A549 (cell line): ENCODE measurements at regions not wholly inside any gene's neighbourhood (a gene's known extent, or its start where the extent isn't known, plus 50 kb on each side); places are given as distances from the start of the nearest gene placed in this dataset.

Source experiments
- CHD4 ChIP-seq: fragments of 200-600 bp; sonication (generic); IDR thresholded peaks from 2 replicates; pipeline ENCODE4 v1.6.1; 2016; ENCODE audit warnings: antibody characterized with exemption, mild to moderate bottlenecking, borderline replicate concordance
- MYC ChIP-seq: IDR thresholded peaks from 2 replicates; pipeline ENCODE4 v1.6.1; 2012; ENCODE audit warnings: mild to moderate bottlenecking, inconsistent platforms, low read length, improper control_type of control experiment, borderline replicate concordance
- POLR2A ChIP-seq: IDR thresholded peaks from 2 replicates; pipeline ENCODE4 v1.6.1; 2012; ENCODE audit warnings: mild to moderate bottlenecking, low read length
- RFX5 ChIP-seq: fragments of 450-650 bp; IDR thresholded peaks from 2 replicates; pipeline ENCODE4 v1.7.1; 2014; ENCODE audit warnings: antibody characterized with exemption, mild to moderate bottlenecking, moderate library complexity
- SMC3 ChIP-seq: fragments of >200 bp; sonication (Bioruptor Twin); formaldehyde crosslinking; IDR thresholded peaks from 3 replicates; pipeline ENCODE4 v1.6.1; 2018; ENCODE audit warnings: inconsistent platforms
- ZC3H11A ChIP-seq: fragments of 450-650 bp; IDR thresholded peaks from 2 replicates; pipeline ENCODE4 v1.6.1; 2014; ENCODE audit warnings: antibody characterized with exemption, mild to moderate bottlenecking
- TF ChIP-seq, protein P1 (sequence below): fragments of >200 bp; sonication (Bioruptor Twin); formaldehyde crosslinking; IDR thresholded peaks from 3 replicates; pipeline ENCODE4 v1.5.1; 2016
- TF ChIP-seq, protein P2 (sequence below): fragments of 250-450 bp; sonication (Bioruptor Pico); IDR thresholded peaks from 2 replicates; pipeline ENCODE4 v1.5.0; 2021; ENCODE audit warnings: mild to moderate bottlenecking, moderate library complexity, borderline replicate concordance
- TF ChIP-seq, protein P3 (sequence below): fragments of 200-600 bp; sonication (generic); IDR thresholded peaks from 2 replicates; pipeline ENCODE4 v1.6.1; 2016; ENCODE audit warnings: antibody characterized with exemption, mild to moderate bottlenecking, moderate library complexity
- TF ChIP-seq, protein P4 (sequence below): IDR thresholded peaks from 2 replicates; pipeline ENCODE4 v1.6.1; 2012; ENCODE audit warnings: low read depth, borderline replicate concordance
- TF ChIP-seq, protein P5 (sequence below): IDR thresholded peaks from 2 replicates; pipeline ENCODE4 v1.6.1; 2012

DNA sequence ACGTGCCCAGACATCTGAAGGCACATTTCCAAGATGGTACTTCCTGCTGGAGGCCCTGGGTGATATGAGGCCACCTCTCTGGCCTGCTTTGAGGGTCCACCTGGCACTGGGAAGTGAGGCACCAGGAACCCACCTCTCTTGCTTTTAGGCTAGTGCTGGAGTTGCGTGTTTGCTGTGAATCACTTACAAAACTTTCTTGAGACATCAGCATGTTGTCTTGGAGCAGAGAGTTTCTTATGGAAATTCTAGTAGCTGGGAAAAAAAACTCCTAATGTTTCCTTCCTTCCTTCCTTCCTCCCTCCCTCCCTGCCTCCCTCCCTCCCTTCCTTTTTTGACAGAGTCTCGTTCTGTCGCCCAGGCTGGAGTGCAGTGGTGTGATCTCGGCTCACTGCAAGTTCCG, 341.3 kb downstream of the MIAT start:
- TF ChIP-seq POLR2A, result no peak
- no peak for TF ChIP-seq SMC3
- TF ChIP-seq, protein P1, sequence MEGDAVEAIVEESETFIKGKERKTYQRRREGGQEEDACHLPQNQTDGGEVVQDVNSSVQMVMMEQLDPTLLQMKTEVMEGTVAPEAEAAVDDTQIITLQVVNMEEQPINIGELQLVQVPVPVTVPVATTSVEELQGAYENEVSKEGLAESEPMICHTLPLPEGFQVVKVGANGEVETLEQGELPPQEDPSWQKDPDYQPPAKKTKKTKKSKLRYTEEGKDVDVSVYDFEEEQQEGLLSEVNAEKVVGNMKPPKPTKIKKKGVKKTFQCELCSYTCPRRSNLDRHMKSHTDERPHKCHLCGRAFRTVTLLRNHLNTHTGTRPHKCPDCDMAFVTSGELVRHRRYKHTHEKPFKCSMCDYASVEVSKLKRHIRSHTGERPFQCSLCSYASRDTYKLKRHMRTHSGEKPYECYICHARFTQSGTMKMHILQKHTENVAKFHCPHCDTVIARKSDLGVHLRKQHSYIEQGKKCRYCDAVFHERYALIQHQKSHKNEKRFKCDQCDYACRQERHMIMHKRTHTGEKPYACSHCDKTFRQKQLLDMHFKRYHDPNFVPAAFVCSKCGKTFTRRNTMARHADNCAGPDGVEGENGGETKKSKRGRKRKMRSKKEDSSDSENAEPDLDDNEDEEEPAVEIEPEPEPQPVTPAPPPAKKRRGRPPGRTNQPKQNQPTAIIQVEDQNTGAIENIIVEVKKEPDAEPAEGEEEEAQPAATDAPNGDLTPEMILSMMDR, result no peak
- TF ChIP-seq, protein P2, sequence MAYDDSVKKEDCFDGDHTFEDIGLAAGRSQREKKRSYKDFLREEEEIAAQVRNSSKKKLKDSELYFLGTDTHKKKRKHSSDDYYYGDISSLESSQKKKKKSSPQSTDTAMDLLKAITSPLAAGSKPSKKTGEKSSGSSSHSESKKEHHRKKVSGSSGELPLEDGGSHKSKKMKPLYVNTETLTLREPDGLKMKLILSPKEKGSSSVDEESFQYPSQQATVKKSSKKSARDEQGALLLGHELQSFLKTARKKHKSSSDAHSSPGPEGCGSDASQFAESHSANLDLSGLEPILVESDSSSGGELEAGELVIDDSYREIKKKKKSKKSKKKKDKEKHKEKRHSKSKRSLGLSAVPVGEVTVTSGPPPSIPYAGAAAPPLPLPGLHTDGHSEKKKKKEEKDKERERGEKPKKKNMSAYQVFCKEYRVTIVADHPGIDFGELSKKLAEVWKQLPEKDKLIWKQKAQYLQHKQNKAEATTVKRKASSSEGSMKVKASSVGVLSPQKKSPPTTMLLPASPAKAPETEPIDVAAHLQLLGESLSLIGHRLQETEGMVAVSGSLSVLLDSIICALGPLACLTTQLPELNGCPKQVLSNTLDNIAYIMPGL (CRISPR knock-in tag), result no peak
- TF ChIP-seq, protein P3, sequence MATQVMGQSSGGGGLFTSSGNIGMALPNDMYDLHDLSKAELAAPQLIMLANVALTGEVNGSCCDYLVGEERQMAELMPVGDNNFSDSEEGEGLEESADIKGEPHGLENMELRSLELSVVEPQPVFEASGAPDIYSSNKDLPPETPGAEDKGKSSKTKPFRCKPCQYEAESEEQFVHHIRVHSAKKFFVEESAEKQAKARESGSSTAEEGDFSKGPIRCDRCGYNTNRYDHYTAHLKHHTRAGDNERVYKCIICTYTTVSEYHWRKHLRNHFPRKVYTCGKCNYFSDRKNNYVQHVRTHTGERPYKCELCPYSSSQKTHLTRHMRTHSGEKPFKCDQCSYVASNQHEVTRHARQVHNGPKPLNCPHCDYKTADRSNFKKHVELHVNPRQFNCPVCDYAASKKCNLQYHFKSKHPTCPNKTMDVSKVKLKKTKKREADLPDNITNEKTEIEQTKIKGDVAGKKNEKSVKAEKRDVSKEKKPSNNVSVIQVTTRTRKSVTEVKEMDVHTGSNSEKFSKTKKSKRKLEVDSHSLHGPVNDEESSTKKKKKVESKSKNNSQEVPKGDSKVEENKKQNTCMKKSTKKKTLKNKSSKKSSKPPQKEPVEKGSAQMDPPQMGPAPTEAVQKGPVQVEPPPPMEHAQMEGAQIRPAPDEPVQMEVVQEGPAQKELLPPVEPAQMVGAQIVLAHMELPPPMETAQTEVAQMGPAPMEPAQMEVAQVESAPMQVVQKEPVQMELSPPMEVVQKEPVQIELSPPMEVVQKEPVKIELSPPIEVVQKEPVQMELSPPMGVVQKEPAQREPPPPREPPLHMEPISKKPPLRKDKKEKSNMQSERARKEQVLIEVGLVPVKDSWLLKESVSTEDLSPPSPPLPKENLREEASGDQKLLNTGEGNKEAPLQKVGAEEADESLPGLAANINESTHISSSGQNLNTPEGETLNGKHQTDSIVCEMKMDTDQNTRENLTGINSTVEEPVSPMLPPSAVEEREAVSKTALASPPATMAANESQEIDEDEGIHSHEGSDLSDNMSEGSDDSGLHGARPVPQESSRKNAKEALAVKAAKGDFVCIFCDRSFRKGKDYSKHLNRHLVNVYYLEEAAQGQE, result no peak
- no peak for TF ChIP-seq CHD4
- TF ChIP-seq, protein P4, sequence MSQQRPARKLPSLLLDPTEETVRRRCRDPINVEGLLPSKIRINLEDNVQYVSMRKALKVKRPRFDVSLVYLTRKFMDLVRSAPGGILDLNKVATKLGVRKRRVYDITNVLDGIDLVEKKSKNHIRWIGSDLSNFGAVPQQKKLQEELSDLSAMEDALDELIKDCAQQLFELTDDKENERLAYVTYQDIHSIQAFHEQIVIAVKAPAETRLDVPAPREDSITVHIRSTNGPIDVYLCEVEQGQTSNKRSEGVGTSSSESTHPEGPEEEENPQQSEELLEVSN, result no peak
- no peak for TF ChIP-seq RFX5
- no peak for TF ChIP-seq MYC
- TF ChIP-seq, protein P5, sequence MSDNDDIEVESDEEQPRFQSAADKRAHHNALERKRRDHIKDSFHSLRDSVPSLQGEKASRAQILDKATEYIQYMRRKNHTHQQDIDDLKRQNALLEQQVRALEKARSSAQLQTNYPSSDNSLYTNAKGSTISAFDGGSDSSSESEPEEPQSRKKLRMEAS, result no peak
- TF ChIP-seq ZC3H11A, result no peak
